OCI-LY1 (cell line): ENCODE measurements at regions not wholly inside any gene's neighbourhood (a gene's known extent, or its start where the extent isn't known, plus 50 kb on each side); places are given as distances from the start of the nearest gene placed in this dataset.

Experiments
- H2AFZ ChIP-seq: fragments of 200-600 bp; sonication (generic), shearing (Covaris generic); 2 replicates; pipeline ENCODE4 v1.6.0; 2014; ENCODE audit warnings: antibody characterized with exemption, mild to moderate bottlenecking, low read length
- H3F3A ChIP-seq: fragments of 200-600 bp; sonication (generic), shearing (Covaris generic); 2 replicates; pipeline ENCODE4 v1.6.0; 2014; ENCODE audit warnings: mild to moderate bottlenecking, antibody characterized with exemption, low read length, moderate library complexity; ENCODE audit not compliant: insufficient read depth
- H3K27ac ChIP-seq: fragments of 200-600 bp; sonication (generic); 2 replicates; pipeline ENCODE4 v1.5.1; 2014; ENCODE audit warnings: low read length, mixed run types, mild to moderate bottlenecking, low read depth; ENCODE audit not compliant: poor library complexity, severe bottlenecking
- H3K27me3 ChIP-seq: fragments of 200-600 bp; sonication (generic); 2 replicates; pipeline ENCODE4 v1.6.0; 2014; ENCODE audit warnings: antibody characterized with exemption, mild to moderate bottlenecking, low read length, moderate library complexity; ENCODE audit not compliant: insufficient read depth
- H3K36me3 ChIP-seq: fragments of 200-600 bp; sonication (generic); 2 replicates; pipeline ENCODE4 v1.6.1; 2014; ENCODE audit warnings: mild to moderate bottlenecking, antibody characterized with exemption, low read length, moderate library complexity, mixed read lengths; ENCODE audit not compliant: insufficient read depth
- H3K4me1 ChIP-seq: fragments of 200-600 bp; sonication (generic); 2 replicates; pipeline ENCODE4 v1.5.1; 2014; ENCODE audit warnings: mild to moderate bottlenecking, low read length, moderate library complexity; ENCODE audit not compliant: insufficient read depth, severe bottlenecking
- H3K4me2 ChIP-seq: fragments of 200-600 bp; sonication (generic), shearing (Covaris generic); 2 replicates; pipeline ENCODE4 v1.6.1; 2014; ENCODE audit warnings: low read length
- H3K4me3 ChIP-seq: fragments of 200-600 bp; sonication (generic); 2 replicates; pipeline ENCODE4 v1.5.1; 2014; ENCODE audit warnings: low read length, low read depth, mild to moderate bottlenecking, mixed read lengths; ENCODE audit not compliant: poor library complexity, severe bottlenecking
- H3K79me2 ChIP-seq: fragments of 200-600 bp; shearing (Covaris generic); 2 replicates; pipeline ENCODE4 v1.6.1; 2016; ENCODE audit warnings: mixed run types, low read length, mixed read lengths; ENCODE audit not compliant: insufficient read depth
- H3K9ac ChIP-seq: fragments of 200-600 bp; sonication (generic), shearing (Covaris generic); 2 replicates; pipeline ENCODE4 v1.6.1; 2014; ENCODE audit warnings: mild to moderate bottlenecking, low read length, mixed read lengths
- H3K9me2 ChIP-seq: fragments of 200-600 bp; sonication (generic), shearing (Covaris generic); 2 replicates; pipeline ENCODE4 v1.6.1; 2014; ENCODE audit warnings: low read depth, mild to moderate bottlenecking, low read length, mixed read lengths
- H3K9me3 ChIP-seq: fragments of 200-600 bp; shearing (Covaris generic); 2 replicates; pipeline ENCODE4 v1.6.1; 2014; ENCODE audit warnings: low read length, mixed read lengths
- H4K20me1 ChIP-seq: fragments of 200-600 bp; sonication (generic), shearing (Covaris generic); 2 replicates; pipeline ENCODE4 v1.6.0; 2016; ENCODE audit warnings: mild to moderate bottlenecking, low read length; ENCODE audit not compliant: insufficient read depth
- EZH2 ChIP-seq: fragments of 200-600 bp; sonication (generic), shearing (Covaris generic); IDR thresholded peaks from 2 replicates; pipeline ENCODE4 v1.8.0; 2017; ENCODE audit warnings: borderline replicate concordance, mixed run types, mild to moderate bottlenecking, antibody characterized with exemption, low read length, moderate library complexity, mixed read lengths
- TF ChIP-seq, protein P1 (sequence below): fragments of 200-600 bp; sonication (generic), shearing (Covaris generic); IDR thresholded peaks from 2 replicates; pipeline ENCODE4 v1.5.1; 2017; ENCODE audit warnings: mild to moderate bottlenecking, antibody characterized with exemption, low read length, moderate library complexity, mixed read lengths

- TF ChIP-seq EZH2: no peak
- TF ChIP-seq, protein P1, sequence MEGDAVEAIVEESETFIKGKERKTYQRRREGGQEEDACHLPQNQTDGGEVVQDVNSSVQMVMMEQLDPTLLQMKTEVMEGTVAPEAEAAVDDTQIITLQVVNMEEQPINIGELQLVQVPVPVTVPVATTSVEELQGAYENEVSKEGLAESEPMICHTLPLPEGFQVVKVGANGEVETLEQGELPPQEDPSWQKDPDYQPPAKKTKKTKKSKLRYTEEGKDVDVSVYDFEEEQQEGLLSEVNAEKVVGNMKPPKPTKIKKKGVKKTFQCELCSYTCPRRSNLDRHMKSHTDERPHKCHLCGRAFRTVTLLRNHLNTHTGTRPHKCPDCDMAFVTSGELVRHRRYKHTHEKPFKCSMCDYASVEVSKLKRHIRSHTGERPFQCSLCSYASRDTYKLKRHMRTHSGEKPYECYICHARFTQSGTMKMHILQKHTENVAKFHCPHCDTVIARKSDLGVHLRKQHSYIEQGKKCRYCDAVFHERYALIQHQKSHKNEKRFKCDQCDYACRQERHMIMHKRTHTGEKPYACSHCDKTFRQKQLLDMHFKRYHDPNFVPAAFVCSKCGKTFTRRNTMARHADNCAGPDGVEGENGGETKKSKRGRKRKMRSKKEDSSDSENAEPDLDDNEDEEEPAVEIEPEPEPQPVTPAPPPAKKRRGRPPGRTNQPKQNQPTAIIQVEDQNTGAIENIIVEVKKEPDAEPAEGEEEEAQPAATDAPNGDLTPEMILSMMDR: no peak
- Histone ChIP-seq H3K36me3 (no peaks in the 10 kb centered on the region), H3F3A (no peaks in the 10 kb centered on the region), H3K4me3 (no peak overlapping the region), H3K4me2 (no peak overlapping the region), H3K9ac (no peak overlapping the region), H3K79me2 (no peaks in the 10 kb centered on the region), H3K4me1 (no peaks in the 10 kb centered on the region), H4K20me1 (no peaks in the 10 kb centered on the region), H3K27me3 (no peaks in the 10 kb centered on the region), H3K9me2 (no peaks in the 10 kb centered on the region), H3K27ac (no peak overlapping the region), H2AFZ (no peak overlapping the region), H3K9me3 (no peaks in the 10 kb centered on the region)
Measured at GRCh38 chr12:100698518-100698917, 96.1 kb upstream of the ANO4 start.

GRCh38 chr12:100699209-100699608, 95.4 kb upstream of the ANO4 start:
- Histone ChIP-seq H3K9me2 (no peaks in the 10 kb centered on the region), H3K27me3 (no peaks in the 10 kb centered on the region), H3K79me2 (no peaks in the 10 kb centered on the region), H3K4me2 (no peak overlapping the region), H3K4me1 (no peaks in the 10 kb centered on the region), H3F3A (no peaks in the 10 kb centered on the region), H4K20me1 (no peaks in the 10 kb centered on the region), H3K9ac (no peak overlapping the region), H3K27ac (no peak overlapping the region), H2AFZ (no peak overlapping the region), H3K4me3 (no peak overlapping the region), H3K36me3 (no peaks in the 10 kb centered on the region), H3K9me3 (no peaks in the 10 kb centered on the region)
- TF ChIP-seq EZH2: no peak
- TF ChIP-seq, protein P1: no peak

DNA sequence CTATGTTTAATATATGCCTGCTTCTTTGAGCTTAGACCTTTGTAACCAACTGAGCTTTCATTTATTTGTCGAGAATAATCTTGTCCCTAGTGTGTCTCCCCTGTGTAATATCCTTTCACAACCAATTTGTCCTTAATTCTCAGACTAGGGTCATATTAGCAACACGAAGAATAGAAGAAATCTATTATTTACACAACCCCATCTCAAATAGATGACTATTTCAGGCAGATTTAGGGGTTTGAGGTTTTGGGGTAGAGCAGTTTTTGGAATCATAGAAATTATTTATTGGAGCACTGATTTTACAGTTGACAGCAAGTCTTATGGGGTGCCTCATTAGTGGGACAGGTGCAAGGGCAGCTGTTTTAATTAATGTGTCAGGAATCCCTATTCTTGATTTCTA, 91.2 kb upstream of the ANO4 start:
- TF ChIP-seq, protein P1: no peak
- TF ChIP-seq EZH2: no peak
- Histone ChIP-seq H2AFZ (no peak overlapping the region), H3K9me3 (no peaks in the 10 kb centered on the region), H3K36me3 (no peaks in the 10 kb centered on the region), H3K27ac (no peak overlapping the region), H3F3A (no peaks in the 10 kb centered on the region), H4K20me1 (no peaks in the 10 kb centered on the region), H3K27me3 (no peaks in the 10 kb centered on the region), H3K9me2 (no peaks in the 10 kb centered on the region), H3K4me2 (no peak overlapping the region), H3K4me1 (no peaks in the 10 kb centered on the region), H3K79me2 (no peaks in the 10 kb centered on the region), H3K9ac (no peak overlapping the region), H3K4me3 (no peak overlapping the region)
